ENCODE measurements at regions not wholly inside any gene's neighbourhood (a gene's known extent, or its start where the extent isn't known, plus 50 kb on each side); places are given as distances from the start of the nearest gene placed in this dataset.

DNA sequence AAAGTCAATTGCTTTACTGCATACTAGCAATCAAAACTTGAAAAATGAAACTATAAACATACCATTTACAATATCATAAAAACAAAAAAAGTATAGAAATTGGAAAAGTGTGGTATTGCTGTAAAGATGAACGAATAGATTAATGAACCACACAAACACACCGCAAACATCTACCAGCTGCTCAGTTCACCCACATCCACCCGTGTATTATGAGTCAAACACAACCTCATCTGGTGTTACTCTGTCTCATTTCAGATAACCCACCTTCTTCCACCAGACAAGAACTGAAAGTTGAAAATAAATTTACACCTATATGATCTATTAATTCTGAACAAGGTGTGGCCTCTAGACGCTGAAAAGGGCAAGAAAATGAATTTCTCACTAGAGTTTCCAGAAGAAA lies 53.3 kb downstream of the BLID start:
- no peak for TF ChIP-seq TAF1 (IDR thresholded peaks at IDR 0.05; ENCODE audit: low read depth)
- no peak for TF ChIP-seq EP300 (IDR thresholded peaks at IDR 0.05; ENCODE audit: borderline replicate concordance)
- no peak for TF ChIP-seq FOXM1 (IDR thresholded peaks at IDR 0.05; ENCODE audit: borderline replicate concordance, low read depth)
- TF ChIP-seq, protein P1, sequence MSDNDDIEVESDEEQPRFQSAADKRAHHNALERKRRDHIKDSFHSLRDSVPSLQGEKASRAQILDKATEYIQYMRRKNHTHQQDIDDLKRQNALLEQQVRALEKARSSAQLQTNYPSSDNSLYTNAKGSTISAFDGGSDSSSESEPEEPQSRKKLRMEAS (IDR thresholded peaks at IDR 0.05), result no peak
- TF ChIP-seq YY1 (IDR thresholded peaks at IDR 0.05; ENCODE audit: low read depth), result no peak
- no peak for TF ChIP-seq ZBTB7A (IDR thresholded peaks at IDR 0.05; ENCODE audit: low read depth)
- TF ChIP-seq RAD21 (IDR thresholded peaks at IDR 0.05; ENCODE audit: low read depth), result no peak
- no peak for TF ChIP-seq TCF12 (IDR thresholded peaks at IDR 0.05; ENCODE audit: low read depth)
- TF ChIP-seq, protein P2, sequence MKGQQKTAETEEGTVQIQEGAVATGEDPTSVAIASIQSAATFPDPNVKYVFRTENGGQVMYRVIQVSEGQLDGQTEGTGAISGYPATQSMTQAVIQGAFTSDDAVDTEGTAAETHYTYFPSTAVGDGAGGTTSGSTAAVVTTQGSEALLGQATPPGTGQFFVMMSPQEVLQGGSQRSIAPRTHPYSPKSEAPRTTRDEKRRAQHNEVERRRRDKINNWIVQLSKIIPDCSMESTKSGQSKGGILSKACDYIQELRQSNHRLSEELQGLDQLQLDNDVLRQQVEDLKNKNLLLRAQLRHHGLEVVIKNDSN (IDR thresholded peaks at IDR 0.05), result no peak
- no peak for TF ChIP-seq EGR1 (IDR thresholded peaks at IDR 0.05)
- no peak for TF ChIP-seq CEBPB (IDR thresholded peaks at IDR 0.05)
- no peak for TF ChIP-seq TEAD4 (IDR thresholded peaks at IDR 0.05)

DNA sequence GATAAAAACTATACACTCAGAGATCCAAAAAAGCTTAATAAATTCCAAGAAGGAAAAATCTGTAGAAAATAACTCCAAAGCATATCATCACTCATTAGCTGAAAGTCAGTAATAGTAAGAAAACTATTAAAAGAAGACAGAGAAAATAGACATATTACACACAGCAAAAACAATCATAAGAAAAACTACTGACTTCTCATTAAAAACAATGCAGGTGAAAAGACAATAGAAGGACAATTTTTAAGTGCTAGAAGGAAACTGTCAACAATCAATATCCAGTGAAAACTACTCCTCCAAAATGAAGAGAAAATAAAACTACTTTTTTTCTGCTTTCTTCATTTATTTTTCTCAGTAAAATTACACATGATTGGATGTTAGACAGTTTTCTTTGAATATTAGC lies 56.5 kb downstream of the BLID start:
- TF ChIP-seq EGR1 (IDR thresholded peaks at IDR 0.05) (no peak), ZBTB7A (IDR thresholded peaks at IDR 0.05; ENCODE audit: low read depth) (no peak), FOXM1 (IDR thresholded peaks at IDR 0.05; ENCODE audit: borderline replicate concordance, low read depth) (no peak), RAD21 (IDR thresholded peaks at IDR 0.05; ENCODE audit: low read depth) (no peak), TAF1 (IDR thresholded peaks at IDR 0.05; ENCODE audit: low read depth) (no peak), TCF12 (IDR thresholded peaks at IDR 0.05; ENCODE audit: low read depth) (no peak), CREB1 (IDR thresholded peaks at IDR 0.05; ENCODE audit: low read depth) (no peak), NFIC (IDR thresholded peaks at IDR 0.05) (no peak), TEAD4 (IDR thresholded peaks at IDR 0.05) (no peak), YY1 (IDR thresholded peaks at IDR 0.05; ENCODE audit: low read depth) (no peak), CEBPB (IDR thresholded peaks at IDR 0.05) (no peak)
- TF ChIP-seq, protein P2 (IDR thresholded peaks at IDR 0.05), result no peak
- TF ChIP-seq, protein P1 (IDR thresholded peaks at IDR 0.05), result no peak

DNA sequence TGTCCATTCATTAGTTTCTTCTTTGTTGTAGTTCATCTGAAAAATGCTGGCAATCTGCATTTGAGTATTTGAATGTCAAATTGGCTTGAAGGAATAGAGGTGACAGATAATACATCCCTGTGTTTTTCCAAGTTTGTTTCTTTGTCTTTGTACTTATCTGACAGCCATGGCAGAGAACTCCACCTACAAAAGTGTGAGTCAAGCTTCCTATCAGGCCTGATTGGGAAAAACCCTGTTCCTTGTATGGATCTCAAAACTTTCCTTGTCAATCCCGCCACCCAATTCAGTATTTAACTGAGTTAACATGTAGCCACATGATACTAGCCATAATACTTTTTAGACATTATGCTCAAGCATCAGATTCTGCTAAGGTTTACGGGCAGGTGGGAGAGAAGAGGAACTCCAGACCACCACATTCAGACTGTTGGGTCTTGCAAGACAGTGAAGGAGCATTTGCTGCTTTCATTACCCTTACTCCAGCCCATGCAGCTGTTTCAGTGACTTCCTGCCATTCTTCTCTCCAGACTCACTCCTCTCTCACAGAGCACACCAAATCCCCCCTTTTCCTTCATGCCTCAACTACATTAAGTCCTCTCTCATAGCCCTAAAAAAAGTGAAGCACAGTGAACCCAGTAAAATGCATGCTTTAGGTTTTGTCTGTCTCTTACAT lies 65.9 kb downstream of the BLID start:
- TF ChIP-seq NFIC (IDR thresholded peaks at IDR 0.05) (no peak), CREB1 (IDR thresholded peaks at IDR 0.05; ENCODE audit: low read depth) (no peak), FOXM1 (IDR thresholded peaks at IDR 0.05; ENCODE audit: borderline replicate concordance, low read depth) (no peak), YY1 (IDR thresholded peaks at IDR 0.05; ENCODE audit: low read depth) (no peak), CEBPB (IDR thresholded peaks at IDR 0.05) (no peak), TEAD4 (IDR thresholded peaks at IDR 0.05) (no peak)

DNA sequence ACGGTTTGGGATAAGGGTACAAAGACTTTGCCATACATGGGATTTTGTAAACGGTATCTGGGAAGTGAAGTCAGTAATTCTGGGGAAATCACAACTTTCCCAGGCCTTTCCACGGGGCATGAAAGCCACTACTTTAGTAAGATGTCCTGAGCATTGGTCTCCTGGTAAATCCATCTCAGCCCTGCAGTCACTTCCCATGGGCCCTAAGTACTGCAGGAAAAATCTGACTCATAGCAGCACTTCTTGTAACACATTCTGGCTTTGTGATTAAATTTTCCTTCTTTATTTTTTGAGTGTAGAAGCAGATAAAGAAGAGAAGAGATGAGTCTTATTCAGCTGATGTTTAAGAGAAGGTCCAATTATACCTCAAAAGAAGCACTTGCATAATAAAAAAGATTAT lies 67.6 kb downstream of the BLID start:
- TF ChIP-seq CREB1 (IDR thresholded peaks at IDR 0.05; ENCODE audit: low read depth) (no peak), ZBTB7A (IDR thresholded peaks at IDR 0.05; ENCODE audit: low read depth) (no peak), EP300 (IDR thresholded peaks at IDR 0.05; ENCODE audit: borderline replicate concordance) (no peak), RAD21 (IDR thresholded peaks at IDR 0.05; ENCODE audit: low read depth) (no peak), TAF1 (IDR thresholded peaks at IDR 0.05; ENCODE audit: low read depth) (no peak), TCF12 (IDR thresholded peaks at IDR 0.05; ENCODE audit: low read depth) (no peak), EGR1 (IDR thresholded peaks at IDR 0.05) (no peak), NFIC (IDR thresholded peaks at IDR 0.05) (no peak), YY1 (IDR thresholded peaks at IDR 0.05; ENCODE audit: low read depth) (no peak), TEAD4 (IDR thresholded peaks at IDR 0.05) (no peak), CEBPB (IDR thresholded peaks at IDR 0.05) (no peak), FOXM1 (IDR thresholded peaks at IDR 0.05; ENCODE audit: borderline replicate concordance, low read depth) (no peak)
- TF ChIP-seq, protein P3, sequence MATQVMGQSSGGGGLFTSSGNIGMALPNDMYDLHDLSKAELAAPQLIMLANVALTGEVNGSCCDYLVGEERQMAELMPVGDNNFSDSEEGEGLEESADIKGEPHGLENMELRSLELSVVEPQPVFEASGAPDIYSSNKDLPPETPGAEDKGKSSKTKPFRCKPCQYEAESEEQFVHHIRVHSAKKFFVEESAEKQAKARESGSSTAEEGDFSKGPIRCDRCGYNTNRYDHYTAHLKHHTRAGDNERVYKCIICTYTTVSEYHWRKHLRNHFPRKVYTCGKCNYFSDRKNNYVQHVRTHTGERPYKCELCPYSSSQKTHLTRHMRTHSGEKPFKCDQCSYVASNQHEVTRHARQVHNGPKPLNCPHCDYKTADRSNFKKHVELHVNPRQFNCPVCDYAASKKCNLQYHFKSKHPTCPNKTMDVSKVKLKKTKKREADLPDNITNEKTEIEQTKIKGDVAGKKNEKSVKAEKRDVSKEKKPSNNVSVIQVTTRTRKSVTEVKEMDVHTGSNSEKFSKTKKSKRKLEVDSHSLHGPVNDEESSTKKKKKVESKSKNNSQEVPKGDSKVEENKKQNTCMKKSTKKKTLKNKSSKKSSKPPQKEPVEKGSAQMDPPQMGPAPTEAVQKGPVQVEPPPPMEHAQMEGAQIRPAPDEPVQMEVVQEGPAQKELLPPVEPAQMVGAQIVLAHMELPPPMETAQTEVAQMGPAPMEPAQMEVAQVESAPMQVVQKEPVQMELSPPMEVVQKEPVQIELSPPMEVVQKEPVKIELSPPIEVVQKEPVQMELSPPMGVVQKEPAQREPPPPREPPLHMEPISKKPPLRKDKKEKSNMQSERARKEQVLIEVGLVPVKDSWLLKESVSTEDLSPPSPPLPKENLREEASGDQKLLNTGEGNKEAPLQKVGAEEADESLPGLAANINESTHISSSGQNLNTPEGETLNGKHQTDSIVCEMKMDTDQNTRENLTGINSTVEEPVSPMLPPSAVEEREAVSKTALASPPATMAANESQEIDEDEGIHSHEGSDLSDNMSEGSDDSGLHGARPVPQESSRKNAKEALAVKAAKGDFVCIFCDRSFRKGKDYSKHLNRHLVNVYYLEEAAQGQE (IDR thresholded peaks at IDR 0.05; ENCODE audit: low read depth), result no peak
- TF ChIP-seq, protein P1 (IDR thresholded peaks at IDR 0.05), result no peak
- TF ChIP-seq, protein P2 (IDR thresholded peaks at IDR 0.05), result no peak

DNA sequence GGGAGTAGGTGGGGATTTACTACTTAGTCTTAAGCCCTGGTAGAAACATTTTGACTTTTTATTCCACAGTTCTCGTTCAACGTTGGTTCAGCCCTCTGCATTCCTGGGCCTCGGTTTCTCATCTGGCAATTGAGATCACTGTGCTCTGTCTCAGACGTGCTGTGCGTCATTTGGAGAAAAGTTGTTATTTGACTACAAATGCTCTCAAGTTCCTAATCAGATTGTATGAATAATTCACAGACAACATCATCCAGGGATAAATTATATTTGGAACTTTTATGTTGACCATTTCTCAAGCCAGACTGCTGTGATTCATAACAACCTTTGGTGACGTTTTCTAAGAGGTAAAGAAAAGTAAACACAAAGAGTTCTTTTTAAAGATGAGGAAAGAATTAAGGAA lies 69.2 kb downstream of the BLID start:
- TF ChIP-seq, protein P1 (IDR thresholded peaks at IDR 0.05), result no peak
- TF ChIP-seq TAF1 (IDR thresholded peaks at IDR 0.05; ENCODE audit: low read depth) (no peak), NFIC (IDR thresholded peaks at IDR 0.05) (no peak), TCF12 (IDR thresholded peaks at IDR 0.05; ENCODE audit: low read depth) (no peak), ZBTB7A (IDR thresholded peaks at IDR 0.05; ENCODE audit: low read depth) (no peak), FOXM1 (IDR thresholded peaks at IDR 0.05; ENCODE audit: borderline replicate concordance, low read depth) (no peak), TEAD4 (IDR thresholded peaks at IDR 0.05) (no peak), RAD21 (IDR thresholded peaks at IDR 0.05; ENCODE audit: low read depth) (no peak), YY1 (IDR thresholded peaks at IDR 0.05; ENCODE audit: low read depth) (no peak), EGR1 (IDR thresholded peaks at IDR 0.05) (no peak), CEBPB (IDR thresholded peaks at IDR 0.05) (no peak), CREB1 (IDR thresholded peaks at IDR 0.05; ENCODE audit: low read depth) (no peak), EP300 (IDR thresholded peaks at IDR 0.05; ENCODE audit: borderline replicate concordance) (no peak)
- TF ChIP-seq, protein P3 (IDR thresholded peaks at IDR 0.05; ENCODE audit: low read depth), result no peak
- TF ChIP-seq, protein P2 (IDR thresholded peaks at IDR 0.05), result no peak
